Neuronal stem cell (in vitro differentiated cells): ENCODE measurements at regions not wholly inside any gene's neighbourhood (a gene's known extent, or its start where the extent isn't known, plus 50 kb on each side); places are given as distances from the start of the nearest gene placed in this dataset.

Experiments used
- DNase-seq: peaks from one replicate; pipeline ENCODE4 v3.0.0-alpha.2; 2013; ENCODE audit warnings: low spot score
- H2AFZ ChIP-seq: one replicate; pipeline ENCODE4 v1.6.1; 2013; ENCODE audit warnings: mild to moderate bottlenecking, low read length, inconsistent platforms
- H2AK5ac ChIP-seq: 2 replicates; pipeline ENCODE4 v1.6.1; 2013; ENCODE audit warnings: low read depth, mild to moderate bottlenecking, inconsistent platforms, low read length, moderate library complexity, mixed read lengths
- H2BK120ac ChIP-seq: 2 replicates; pipeline ENCODE4 v1.6.1; 2013; ENCODE audit warnings: low read depth, mild to moderate bottlenecking, inconsistent platforms, low read length, moderate library complexity, mixed read lengths
- H2BK12ac ChIP-seq: one replicate; pipeline ENCODE4 v1.6.1; 2013; ENCODE audit warnings: low read length, inconsistent platforms
- H2BK15ac ChIP-seq: 2 replicates; pipeline ENCODE4 v1.6.1; 2013; ENCODE audit warnings: mild to moderate bottlenecking, low read length, inconsistent platforms, mixed read lengths
- H2BK5ac ChIP-seq: one replicate; pipeline ENCODE4 v1.6.1; 2013; ENCODE audit warnings: inconsistent platforms, mild to moderate bottlenecking, low read length, moderate library complexity
- H3K14ac ChIP-seq: one replicate; pipeline ENCODE4 v1.6.1; 2013; ENCODE audit warnings: low read length, inconsistent platforms
- H3K18ac ChIP-seq: 2 replicates; pipeline ENCODE4 v1.6.1; 2013; ENCODE audit warnings: low read length, inconsistent platforms
- H3K23ac ChIP-seq: 2 replicates; pipeline ENCODE4 v1.6.1; 2013; ENCODE audit warnings: low read depth, mild to moderate bottlenecking, mixed read lengths, low read length, inconsistent platforms; ENCODE audit not compliant: poor library complexity
- H3K27ac ChIP-seq: replicated peaks from 3 replicates; pipeline ENCODE4 v1.5.1; 2013; ENCODE audit warnings: low read length, inconsistent platforms
- H3K27me3 ChIP-seq, 3 experiments: 2 replicates each; pipeline ENCODE4 v1.6.1; 2013; ENCODE audit warnings: low read length in 3 of 3, mild to moderate bottlenecking in 2 of 3, inconsistent platforms in 1 of 3, low read depth in 1 of 3, mixed read lengths in 1 of 3, moderate library complexity in 1 of 3; ENCODE audit not compliant: control insufficient read depth in 3 of 3, insufficient read depth in 3 of 3
- H3K36me3 ChIP-seq, 2 donors: replicated peaks in 1 of 2; 2 replicates each; pipeline ENCODE4 v1.6.1; 2013; ENCODE audit warnings: low read length in 2 of 2; ENCODE audit not compliant: control insufficient read depth in 2 of 2, insufficient read depth in 2 of 2
- H3K4ac ChIP-seq: 2 replicates; pipeline ENCODE4 v1.6.1; 2013; ENCODE audit warnings: inconsistent platforms, mild to moderate bottlenecking, low read length, moderate library complexity
- H3K4me1 ChIP-seq, 2 donors: 1 replicate in 1 of 2; 2 replicates in 1 of 2; pipeline ENCODE4 v1.6.1; 2013; ENCODE audit warnings: low read length in 2 of 2, low read depth in 1 of 2; ENCODE audit not compliant: control insufficient read depth in 2 of 2, insufficient read depth in 1 of 2
- H3K4me2 ChIP-seq: one replicate; pipeline ENCODE4 v1.6.1; 2013; ENCODE audit warnings: mild to moderate bottlenecking, low read length, inconsistent platforms; ENCODE audit not compliant: insufficient read depth, poor library complexity, severe bottlenecking
- H3K4me3 ChIP-seq, 2 donors: 2 replicates each; pipeline ENCODE4 v1.5.1; 2013; ENCODE audit warnings: low read length in 2 of 2, mild to moderate bottlenecking in 2 of 2, inconsistent platforms in 1 of 2, moderate library complexity in 1 of 2
- H3K79me1 ChIP-seq: one replicate; pipeline ENCODE4 v1.6.1; 2013; ENCODE audit warnings: low read depth, mild to moderate bottlenecking, inconsistent platforms, low read length, moderate library complexity
- H3K9ac ChIP-seq: one replicate; pipeline ENCODE4 v1.6.1; 2013; ENCODE audit warnings: mild to moderate bottlenecking, low read depth, low read length, inconsistent platforms; ENCODE audit not compliant: poor library complexity
- H3K9me3 ChIP-seq, 2 donors: replicated peaks in 1 of 2; 2 replicates each; pipeline versions ENCODE3 to v1.6.1; 2013; ENCODE audit warnings: low read length in 2 of 2, mild to moderate bottlenecking in 2 of 2, inconsistent platforms in 1 of 2, low read depth in 1 of 2, mixed read lengths in 1 of 2, moderate library complexity in 1 of 2; ENCODE audit not compliant: control insufficient read depth in 2 of 2, insufficient read depth in 1 of 2
- H4K8ac ChIP-seq: one replicate; pipeline ENCODE4 v1.6.1; 2013; ENCODE audit warnings: low read depth, mild to moderate bottlenecking, inconsistent platforms, low read length, moderate library complexity
- H4K91ac ChIP-seq: one replicate; pipeline ENCODE4 v1.6.1; 2013; ENCODE audit warnings: low read length, low read depth, mild to moderate bottlenecking, inconsistent platforms; ENCODE audit not compliant: poor library complexity
- WGBS, 2 donors: extraction: QIAGEN DNeasy Blood & Tissue Kit; methylation state at CpG; one replicate each; pipeline ENCODE4 v1.1.7; 2013; ENCODE audit warnings: missing lambda C conversion rate in 2 of 2, mixed read lengths in 1 of 2; ENCODE audit not compliant: insufficient read length in 2 of 2, insufficient replicate concordance in 1 of 2; ENCODE audit errors: extremely low coverage in 2 of 2; 5-methylcytosine and 5-hydroxymethylcytosine counted together

- no peak overlapping the region for H4K8ac ChIP-seq
Measured at GRCh38 chr10:47241256-47241655, 58.7 kb upstream of the GDF10 start.

DNA sequence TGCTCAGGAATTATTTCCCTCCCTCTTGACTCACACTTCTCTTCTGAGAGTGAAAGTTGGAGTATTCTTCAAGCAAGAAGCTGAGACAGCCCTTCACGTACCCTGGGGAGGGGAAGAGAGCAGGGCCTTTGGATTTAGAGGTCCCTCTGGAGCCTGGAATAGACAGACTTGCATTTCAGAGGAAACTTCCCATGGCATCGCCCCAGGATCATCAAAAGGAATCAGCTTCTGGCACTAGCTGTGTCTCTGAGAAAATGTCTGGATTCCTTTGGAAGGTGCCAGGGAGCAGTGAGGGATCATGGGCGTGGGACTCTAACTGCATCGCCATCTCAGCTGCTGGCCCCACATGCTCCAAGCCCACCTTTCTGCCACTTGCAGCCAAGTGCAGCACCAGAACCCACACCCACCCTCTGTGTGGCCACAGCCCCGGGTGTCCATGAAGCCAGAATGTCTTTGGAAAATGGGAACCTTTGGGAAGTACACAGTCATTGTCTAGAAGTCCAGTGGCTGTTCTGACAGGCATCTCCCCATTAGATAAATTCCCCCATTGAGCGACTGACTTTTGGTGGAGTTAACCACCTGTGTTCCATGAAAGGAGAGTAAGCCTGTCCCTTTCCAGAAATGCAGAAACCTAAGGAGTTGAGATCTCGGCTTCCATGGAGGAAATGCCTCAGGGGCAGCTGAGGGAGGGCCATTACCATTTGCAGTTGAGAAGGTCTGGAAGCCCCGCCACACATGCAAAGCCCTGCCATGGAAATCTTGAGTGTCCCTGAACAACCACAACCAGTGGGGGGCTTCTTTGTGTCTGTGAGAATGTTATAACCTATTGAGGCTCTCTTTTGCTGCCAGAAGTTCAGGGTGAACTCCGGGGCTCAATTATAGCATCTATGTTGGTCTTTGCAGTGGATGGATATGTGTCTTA lies 57.8 kb upstream of the GDF10 start:
- Histone ChIP-seq H3K4me2 (no peak overlapping the region), H2BK120ac (no peak overlapping the region), H3K9me3 (no peaks in the 10 kb centered on the region), H2BK15ac (no peak overlapping the region), H2BK12ac (no peak overlapping the region), H3K27ac (no peak overlapping the region), H3K79me1 (no peaks in the 10 kb centered on the region), H2BK5ac (no peak overlapping the region), H2AFZ (no peak overlapping the region), H3K9ac (no peak overlapping the region), H4K91ac (no peak overlapping the region), H3K18ac (no peak overlapping the region), H3K4me1 (peaks cover 0 to 7% of the 10 kb centered on the region in 2 donors), H3K27me3 (no peaks in the 10 kb centered on the region), H3K4ac (no peak overlapping the region), H3K4me3 (no peak overlapping the region), H4K8ac (no peak overlapping the region), H3K23ac (no peak overlapping the region), H3K36me3 (no peaks in the 10 kb centered on the region), H2AK5ac (no peak overlapping the region), H3K14ac (peak overlapping the region; percentile 75)
- DNase-seq: no peak
- no CpG with 5 or more reads among the region's 9 CpGs for WGBS, 2 donors

More at GRCh38 chr10:47241256-47241655, 58.7 kb upstream of the GDF10 start:
- Histone ChIP-seq H3K4me1 (peaks cover 0 to 7% of the 10 kb centered on the region in 2 donors), H3K18ac (no peak overlapping the region), H3K36me3 (no peaks in the 10 kb centered on the region), H3K14ac (no peak overlapping the region), H2AK5ac (no peak overlapping the region), H3K9ac (no peak overlapping the region), H3K23ac (no peak overlapping the region), H3K4me3 (no peak overlapping the region), H3K9me3 (no peaks in the 10 kb centered on the region), H3K4me2 (no peak overlapping the region), H3K27me3 (no peaks in the 10 kb centered on the region), H3K4ac (no peak overlapping the region), H2AFZ (no peak overlapping the region), H2BK15ac (no peak overlapping the region), H3K27ac (no peak overlapping the region), H2BK120ac (no peak overlapping the region), H2BK12ac (no peak overlapping the region), H4K91ac (no peak overlapping the region), H3K79me1 (no peaks in the 10 kb centered on the region), H2BK5ac (no peak overlapping the region)
- no peak for DNase-seq
- WGBS, 2 donors: no CpG with 5 or more reads among the region's 2 CpGs

DNA sequence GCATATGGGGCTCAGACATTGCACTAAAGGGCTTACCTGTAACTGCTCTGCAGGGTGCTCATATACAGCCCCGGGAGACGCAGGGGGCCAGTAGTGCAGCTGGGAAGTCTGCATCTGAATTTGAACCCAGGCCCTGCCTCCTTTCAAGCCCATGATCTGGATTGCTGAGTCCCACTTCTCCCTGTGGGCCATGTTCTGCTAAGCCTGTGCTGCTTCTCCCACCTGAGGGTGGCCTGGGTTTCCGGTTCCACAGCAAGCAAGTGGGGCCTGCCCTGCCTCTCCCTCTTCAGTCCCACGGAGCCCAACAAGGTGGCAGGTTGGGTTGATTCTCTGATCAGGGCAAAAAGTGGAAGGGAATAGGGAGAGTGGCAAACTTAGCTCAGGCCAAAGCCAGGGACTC lies 56.6 kb upstream of the GDF10 start:
- Histone ChIP-seq H3K14ac (no peak overlapping the region), H4K91ac (no peak overlapping the region), H2BK5ac (no peak overlapping the region), H2BK12ac (no peak overlapping the region), H2BK120ac (no peak overlapping the region), H2AK5ac (no peak overlapping the region), H3K4me1 (peaks cover 0 to 7% of the 10 kb centered on the region in 2 donors), H3K9ac (no peak overlapping the region), H3K27ac (no peak overlapping the region), H2AFZ (no peak overlapping the region), H3K4me2 (no peak overlapping the region), H3K18ac (no peak overlapping the region), H4K8ac (no peak overlapping the region), H3K27me3 (no peaks in the 10 kb centered on the region), H3K23ac (no peak overlapping the region), H2BK15ac (no peak overlapping the region), H3K79me1 (no peaks in the 10 kb centered on the region), H3K4ac (no peak overlapping the region), H3K36me3 (no peaks in the 10 kb centered on the region), H3K4me3 (no peak overlapping the region), H3K9me3 (no peaks in the 10 kb centered on the region)
- no CpG with 5 or more reads among the region's 4 CpGs for WGBS, 2 donors
- DNase-seq: no peak

DNA sequence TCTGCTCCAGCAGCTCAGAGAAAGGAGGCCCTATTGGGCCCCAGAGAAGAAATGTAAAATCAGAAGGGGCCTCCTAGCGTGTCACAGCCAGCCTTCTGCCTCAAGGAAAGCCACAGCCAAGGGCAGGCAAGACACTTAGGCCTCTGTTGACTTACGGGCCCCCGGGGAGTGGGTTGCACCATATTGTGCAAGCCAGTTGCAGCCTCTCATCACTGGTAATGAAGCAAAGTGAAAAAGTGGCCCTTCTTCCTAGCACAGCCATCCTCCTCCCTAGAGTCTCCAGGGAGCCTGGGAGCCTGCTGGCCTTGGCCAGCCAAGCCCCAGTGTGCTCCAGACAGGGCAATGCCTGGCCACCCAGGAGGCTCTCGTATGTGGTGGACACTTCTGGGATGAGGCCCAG lies 56.2 kb upstream of the GDF10 start:
- H3K4me1 ChIP-seq: peaks cover 0 to 7% of the 10 kb centered on the region in 2 donors
- no peak overlapping the region for H3K27ac ChIP-seq
- H2AFZ ChIP-seq: no peak overlapping the region
- H3K36me3 ChIP-seq: no peaks in the 10 kb centered on the region
- no peaks in the 10 kb centered on the region for H3K27me3 ChIP-seq
- no peaks in the 10 kb centered on the region for H3K79me1 ChIP-seq
- DNase-seq: no peak
- H2BK15ac ChIP-seq: no peak overlapping the region
- no peak overlapping the region for H2AK5ac ChIP-seq
- H3K4me2 ChIP-seq: no peak overlapping the region
- no CpG with 5 or more reads among the region's 4 CpGs for WGBS, 2 donors
- H3K18ac ChIP-seq: no peak overlapping the region
- no peak overlapping the region for H2BK5ac ChIP-seq
- H4K8ac ChIP-seq: no peak overlapping the region
- no peak overlapping the region for H3K14ac ChIP-seq
- no peak overlapping the region for H3K9ac ChIP-seq
- H3K4ac ChIP-seq: no peak overlapping the region
- H3K4me3 ChIP-seq: no peak overlapping the region
- no peak overlapping the region for H2BK12ac ChIP-seq
- H4K91ac ChIP-seq: no peak overlapping the region
- H3K23ac ChIP-seq: no peak overlapping the region
- H2BK120ac ChIP-seq: no peak overlapping the region
- H3K9me3 ChIP-seq: no peaks in the 10 kb centered on the region
